ENCODE measurements at regions not wholly inside any gene's neighbourhood (a gene's known extent, or its start where the extent isn't known, plus 50 kb on each side); places are given as distances from the start of the nearest gene placed in this dataset.

- no peaks in the 10 kb centered on the region for H3K79me2 ChIP-seq (ENCODE audit: low read length)
- no peaks in the 10 kb centered on the region for H3K27me3 ChIP-seq (ENCODE audit: low read length)
- no peaks in the 10 kb centered on the region for H3K9me3 ChIP-seq (ENCODE audit: low read length)
- BruUV-seq (replicated peaks): no TSS peak
- H4K20me1 ChIP-seq (ENCODE audit: low read length): no peaks in the 10 kb centered on the region
- ATAC-seq (peak; percentile 87), DNase-seq (peak; percentile 45)
- CTCF ChIA-PET: no interaction called here
- no peak overlapping the region for H3K4me2 ChIP-seq (ENCODE audit: low read length)
- no peak overlapping the region for H3K9ac ChIP-seq (ENCODE audit: low read length)
- no peak overlapping the region for H3K4me3 ChIP-seq (ENCODE audit: low read length)
- no peak overlapping the region for H2AFZ ChIP-seq (ENCODE audit: low read length)
- no peak overlapping the region for H3K27ac ChIP-seq (ENCODE audit: low read length)
- POLR2A ChIA-PET (ENCODE audit: unreplicated experiment): no interaction called here
- TF ChIP-seq EZH2phosphoT487 (IDR thresholded peaks at IDR 0.05; ENCODE audit: borderline replicate concordance, low read length): no peak
- TF ChIP-seq CTCF (conservative IDR thresholded peaks at IDR 0.05; ENCODE audit: low read depth, low read length): no peak
- no peak for TF ChIP-seq EZH2 (IDR thresholded peaks at IDR 0.05; ENCODE audit: low read length, unreplicated experiment)
- H3K36me3 ChIP-seq (ENCODE audit: low read depth, low read length): no peaks in the 10 kb centered on the region
- no peaks in the 10 kb centered on the region for H3K9me2 ChIP-seq (replicated peaks; ENCODE audit: low read length)
- intact Hi-C loops (cut with micrococcal nuclease): no loop called here
- H3F3A ChIP-seq (ENCODE audit: low read length, unreplicated experiment): no peaks in the 10 kb centered on the region
- no peaks in the 10 kb centered on the region for H3K4me1 ChIP-seq (ENCODE audit: insufficient read depth, low read length)
Measured at GRCh38 chr13:103386341-103386740, 320.1 kb upstream of the SLC10A2 start.

- no peaks in the 10 kb centered on the region for H3K27me3 ChIP-seq (ENCODE audit: low read length)
- CTCF ChIA-PET: no interaction called here
- H3K9me2 ChIP-seq (replicated peaks; ENCODE audit: low read length): no peaks in the 10 kb centered on the region
- H3K4me3 ChIP-seq (ENCODE audit: low read length): no peak overlapping the region
- no peak overlapping the region for H3K27ac ChIP-seq (ENCODE audit: low read length)
- POLR2A ChIA-PET (ENCODE audit: unreplicated experiment): no interaction called here
- no peak for TF ChIP-seq EZH2phosphoT487 (IDR thresholded peaks at IDR 0.05; ENCODE audit: borderline replicate concordance, low read length)
- TF ChIP-seq CTCF (conservative IDR thresholded peaks at IDR 0.05; ENCODE audit: low read depth, low read length): no peak
- no peak for TF ChIP-seq EZH2 (IDR thresholded peaks at IDR 0.05; ENCODE audit: low read length, unreplicated experiment)
- no peaks in the 10 kb centered on the region for H4K20me1 ChIP-seq (ENCODE audit: low read length)
- H3K79me2 ChIP-seq (ENCODE audit: low read length): no peaks in the 10 kb centered on the region
- H3K36me3 ChIP-seq (ENCODE audit: low read depth, low read length): no peaks in the 10 kb centered on the region
- H3K4me1 ChIP-seq (ENCODE audit: insufficient read depth, low read length): no peaks in the 10 kb centered on the region
- H3F3A ChIP-seq (ENCODE audit: low read length, unreplicated experiment): no peaks in the 10 kb centered on the region
- H3K9me3 ChIP-seq (ENCODE audit: low read length): no peaks in the 10 kb centered on the region
- no peak overlapping the region for H3K9ac ChIP-seq (ENCODE audit: low read length)
- H2AFZ ChIP-seq (ENCODE audit: low read length): no peak overlapping the region
- DNase-seq (no peak), ATAC-seq (no peak)
- intact Hi-C loops (cut with micrococcal nuclease): no loop called here
- no TSS peak for BruUV-seq (replicated peaks)
- no peak overlapping the region for H3K4me2 ChIP-seq (ENCODE audit: low read length)
Measured at GRCh38 chr13:103373916-103374315, 307.7 kb upstream of the SLC10A2 start.

GRCh38 chr13:103371271-103371670 lies 305.1 kb upstream of the SLC10A2 start:
- H3K9ac ChIP-seq (ENCODE audit: low read length): no peak overlapping the region
- no peak overlapping the region for H3K4me2 ChIP-seq (ENCODE audit: low read length)
- no peak overlapping the region for H3K4me3 ChIP-seq (ENCODE audit: low read length)
- ATAC-seq: no peak
- no peaks in the 10 kb centered on the region for H3K79me2 ChIP-seq (ENCODE audit: low read length)
- no peaks in the 10 kb centered on the region for H3K4me1 ChIP-seq (ENCODE audit: insufficient read depth, low read length)
- no peaks in the 10 kb centered on the region for H4K20me1 ChIP-seq (ENCODE audit: low read length)
- no peaks in the 10 kb centered on the region for H3K36me3 ChIP-seq (ENCODE audit: low read depth, low read length)
- H3F3A ChIP-seq (ENCODE audit: low read length, unreplicated experiment): no peaks in the 10 kb centered on the region
- H3K27me3 ChIP-seq (ENCODE audit: low read length): no peaks in the 10 kb centered on the region
- H3K9me2 ChIP-seq (replicated peaks; ENCODE audit: low read length): no peaks in the 10 kb centered on the region
- no peaks in the 10 kb centered on the region for H3K9me3 ChIP-seq (ENCODE audit: low read length)
- POLR2A ChIA-PET (ENCODE audit: unreplicated experiment): no interaction called here
- H3K27ac ChIP-seq (ENCODE audit: low read length): no peak overlapping the region
- intact Hi-C loops (cut with micrococcal nuclease): no loop called here
- TF ChIP-seq EZH2phosphoT487 (IDR thresholded peaks at IDR 0.05; ENCODE audit: borderline replicate concordance, low read length): no peak
- TF ChIP-seq EZH2 (IDR thresholded peaks at IDR 0.05; ENCODE audit: low read length, unreplicated experiment): no peak
- no peak for TF ChIP-seq CTCF (conservative IDR thresholded peaks at IDR 0.05; ENCODE audit: low read depth, low read length)
- no TSS peak for BruUV-seq (replicated peaks)
- peak; percentile 2 for DNase-seq
- no peak overlapping the region for H2AFZ ChIP-seq (ENCODE audit: low read length)
- CTCF ChIA-PET: no interaction called here
